HFF-Myc (cell line): ENCODE measurements at regions not wholly inside any gene's neighbourhood (a gene's known extent, or its start where the extent isn't known, plus 50 kb on each side); places are given as distances from the start of the nearest gene placed in this dataset.

Source experiments
- DNase-seq: peaks from one replicate; pipeline ENCODE4 v3.0.0-alpha.2; 2011; ENCODE audit warnings: low read depth; ENCODE audit errors: extremely low read depth
- H3K4me3 ChIP-seq: replicated peaks from 2 replicates; pipeline ENCODE4 v1.5.1; 2011; ENCODE audit warnings: low read depth, mild to moderate bottlenecking, control low read depth, low read length
- TF ChIP-seq, protein P1 (sequence below): IDR thresholded peaks from 2 replicates; pipeline ENCODE4 v1.5.1; 2012; ENCODE audit warnings: mild to moderate bottlenecking, low read depth, low read length, control low read depth; ENCODE audit errors: missing control alignments

DNA sequence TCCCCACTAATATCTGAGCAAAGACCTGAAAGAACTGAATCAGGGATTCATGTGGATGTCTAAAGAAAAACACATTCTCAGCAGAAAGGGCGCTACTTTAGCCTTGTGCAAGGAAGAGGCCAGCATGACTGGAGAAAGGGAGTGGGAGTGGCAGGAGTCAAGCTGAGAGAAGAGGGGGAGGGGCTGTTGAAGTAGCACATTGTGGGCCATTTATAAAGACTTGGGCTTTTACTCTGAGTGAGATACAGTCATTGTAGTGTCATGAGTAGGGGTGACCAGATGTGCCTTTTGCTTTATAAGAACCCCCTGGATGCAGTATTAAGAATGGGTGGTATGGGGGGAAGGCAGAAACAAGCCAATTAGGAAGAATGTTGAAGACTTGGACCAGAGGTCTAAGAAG lies 452.8 kb downstream of the ENC1 start:
- H3K4me3 ChIP-seq: no peak overlapping the region
- TF ChIP-seq, protein P1, sequence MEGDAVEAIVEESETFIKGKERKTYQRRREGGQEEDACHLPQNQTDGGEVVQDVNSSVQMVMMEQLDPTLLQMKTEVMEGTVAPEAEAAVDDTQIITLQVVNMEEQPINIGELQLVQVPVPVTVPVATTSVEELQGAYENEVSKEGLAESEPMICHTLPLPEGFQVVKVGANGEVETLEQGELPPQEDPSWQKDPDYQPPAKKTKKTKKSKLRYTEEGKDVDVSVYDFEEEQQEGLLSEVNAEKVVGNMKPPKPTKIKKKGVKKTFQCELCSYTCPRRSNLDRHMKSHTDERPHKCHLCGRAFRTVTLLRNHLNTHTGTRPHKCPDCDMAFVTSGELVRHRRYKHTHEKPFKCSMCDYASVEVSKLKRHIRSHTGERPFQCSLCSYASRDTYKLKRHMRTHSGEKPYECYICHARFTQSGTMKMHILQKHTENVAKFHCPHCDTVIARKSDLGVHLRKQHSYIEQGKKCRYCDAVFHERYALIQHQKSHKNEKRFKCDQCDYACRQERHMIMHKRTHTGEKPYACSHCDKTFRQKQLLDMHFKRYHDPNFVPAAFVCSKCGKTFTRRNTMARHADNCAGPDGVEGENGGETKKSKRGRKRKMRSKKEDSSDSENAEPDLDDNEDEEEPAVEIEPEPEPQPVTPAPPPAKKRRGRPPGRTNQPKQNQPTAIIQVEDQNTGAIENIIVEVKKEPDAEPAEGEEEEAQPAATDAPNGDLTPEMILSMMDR: no peak
- no peak for DNase-seq

DNA sequence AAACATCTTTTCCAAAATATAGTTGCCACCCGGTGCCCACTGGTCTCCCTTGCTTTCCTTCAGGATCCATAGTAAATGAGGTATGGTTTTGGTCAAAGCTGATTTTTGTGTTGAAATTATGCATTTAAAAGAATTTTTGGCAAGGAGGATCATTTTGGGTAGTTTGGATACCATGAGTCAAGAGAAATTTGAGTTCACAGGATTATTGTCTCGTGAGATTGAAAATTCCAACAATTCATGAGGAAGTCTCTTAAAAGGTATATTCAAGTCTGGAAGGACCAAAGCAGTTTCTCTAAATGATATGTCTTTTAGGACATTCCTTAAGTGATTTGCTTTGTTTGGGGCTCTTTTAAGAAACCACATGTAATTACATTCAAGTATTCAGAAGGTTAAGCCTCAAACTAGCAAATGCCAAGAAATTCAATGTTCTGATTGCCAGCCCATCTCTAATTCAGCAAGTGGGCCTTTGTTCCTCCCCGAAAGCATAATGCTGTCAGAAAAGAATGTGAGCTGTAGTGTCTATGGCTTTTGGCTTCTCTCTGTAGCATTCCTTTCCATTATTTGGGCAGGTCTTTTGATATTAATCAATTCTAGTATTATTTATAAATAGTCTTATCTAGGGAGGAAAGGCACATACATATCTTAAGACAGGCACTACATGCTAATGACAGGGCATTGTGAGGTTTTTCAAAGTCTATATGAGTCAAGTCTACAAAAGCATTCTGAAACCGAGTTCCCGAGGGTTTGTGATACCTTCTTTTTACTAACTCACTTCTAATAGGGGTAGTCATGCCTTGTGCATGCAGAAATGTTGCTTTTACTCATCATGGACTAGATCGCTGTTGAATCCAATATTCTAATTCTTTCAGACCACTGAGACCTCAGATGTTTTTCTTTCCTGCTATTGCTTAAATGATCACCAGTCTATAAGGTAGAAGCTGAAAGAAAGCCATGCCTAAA lies 453.9 kb downstream of the ENC1 start:
- no peak overlapping the region for H3K4me3 ChIP-seq
- DNase-seq: no peak
- TF ChIP-seq, protein P1: no peak

DNA sequence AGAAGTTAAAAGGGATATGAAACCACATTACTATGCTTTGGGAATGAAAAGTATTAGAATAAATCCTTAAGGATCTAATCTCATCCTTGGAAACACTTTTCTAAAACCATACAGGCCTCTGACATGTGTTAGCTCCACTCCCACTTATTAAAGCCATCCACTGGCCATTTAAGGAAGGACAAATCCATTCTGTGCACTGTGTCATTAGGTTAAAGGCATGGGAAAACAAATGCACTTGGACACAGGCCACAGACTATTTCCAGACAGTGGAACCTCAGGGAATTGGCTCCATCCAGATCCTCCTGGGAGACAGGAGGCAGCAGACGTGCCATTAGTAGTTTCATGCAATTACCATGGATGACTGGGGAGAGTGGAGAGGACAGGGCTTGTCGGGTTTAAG lies 454.9 kb downstream of the ENC1 start:
- TF ChIP-seq, protein P1: no peak
- no peak for DNase-seq
- H3K4me3 ChIP-seq: no peak overlapping the region

DNA sequence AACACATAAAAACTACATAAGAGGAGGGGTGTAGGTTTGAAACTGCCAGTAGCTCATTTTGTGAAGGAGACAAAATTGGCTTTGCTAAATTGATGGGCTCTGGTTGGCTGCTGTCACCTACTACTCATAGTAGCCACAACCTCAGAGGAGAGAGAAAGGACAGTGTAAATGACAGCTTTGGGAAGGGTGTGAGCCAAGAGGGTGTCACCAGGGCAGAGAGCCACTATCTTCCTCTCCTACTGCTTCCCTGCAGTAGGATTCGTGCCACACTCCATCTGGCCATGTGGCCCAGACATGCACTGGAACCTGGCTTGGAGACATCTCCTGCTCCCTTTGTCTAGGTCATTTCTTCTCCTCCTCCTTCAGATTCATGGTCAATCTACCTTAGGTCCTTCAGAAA lies 455.9 kb downstream of the ENC1 start:
- DNase-seq: no peak
- H3K4me3 ChIP-seq: no peak overlapping the region
- TF ChIP-seq, protein P1: no peak

DNA sequence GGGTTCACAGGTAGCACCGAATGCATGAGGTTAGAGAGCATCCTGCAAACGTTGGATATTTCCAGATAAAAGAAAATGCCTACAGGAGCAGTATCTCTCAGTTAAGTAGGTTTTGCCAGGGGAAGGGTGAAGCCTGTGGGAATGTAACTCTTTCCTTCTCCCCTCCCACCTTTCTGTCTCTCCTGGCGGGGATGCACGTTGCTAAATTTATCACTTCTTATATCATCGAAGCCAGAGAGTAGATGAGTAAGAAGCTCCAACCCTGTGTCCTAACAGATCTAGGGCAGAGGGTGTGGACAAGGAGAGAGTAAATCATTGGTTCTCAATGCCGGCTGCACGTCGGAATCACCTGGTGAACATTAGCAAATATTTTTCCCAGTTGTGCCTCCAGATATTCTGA lies 457.5 kb downstream of the ENC1 start:
- no peak overlapping the region for H3K4me3 ChIP-seq
- no peak for DNase-seq
- TF ChIP-seq, protein P1: no peak

DNA sequence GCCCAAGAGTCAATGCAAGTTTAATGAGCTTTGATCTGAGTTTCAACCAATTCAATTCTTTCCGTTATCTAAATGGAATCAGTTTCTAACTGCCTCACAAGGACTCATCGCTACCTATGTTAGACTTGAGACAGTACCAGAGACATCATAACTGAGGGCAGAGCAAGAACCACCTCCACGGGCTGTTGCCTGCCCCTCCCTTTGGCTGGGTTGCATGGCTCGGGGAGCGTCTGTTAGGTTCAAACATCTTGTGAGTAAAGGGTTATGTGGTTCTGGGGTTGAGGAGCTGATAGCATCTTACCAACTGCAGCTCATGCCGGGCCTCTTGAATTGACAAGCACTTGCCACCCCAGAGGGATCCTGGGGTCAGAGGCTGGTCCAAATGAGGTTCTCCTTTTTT lies 457.9 kb downstream of the ENC1 start:
- TF ChIP-seq, protein P1: no peak
- no peak for DNase-seq
- no peak overlapping the region for H3K4me3 ChIP-seq
